ENCODE measurements at regions not wholly inside any gene's neighbourhood (a gene's known extent, or its start where the extent isn't known, plus 50 kb on each side); places are given as distances from the start of the nearest gene placed in this dataset.
"Not testable (repeated sequence)": the region's sequence is repeated elsewhere in the genome, so short reads cannot be mapped to it uniquely, and the experiment has no call there.

DNA sequence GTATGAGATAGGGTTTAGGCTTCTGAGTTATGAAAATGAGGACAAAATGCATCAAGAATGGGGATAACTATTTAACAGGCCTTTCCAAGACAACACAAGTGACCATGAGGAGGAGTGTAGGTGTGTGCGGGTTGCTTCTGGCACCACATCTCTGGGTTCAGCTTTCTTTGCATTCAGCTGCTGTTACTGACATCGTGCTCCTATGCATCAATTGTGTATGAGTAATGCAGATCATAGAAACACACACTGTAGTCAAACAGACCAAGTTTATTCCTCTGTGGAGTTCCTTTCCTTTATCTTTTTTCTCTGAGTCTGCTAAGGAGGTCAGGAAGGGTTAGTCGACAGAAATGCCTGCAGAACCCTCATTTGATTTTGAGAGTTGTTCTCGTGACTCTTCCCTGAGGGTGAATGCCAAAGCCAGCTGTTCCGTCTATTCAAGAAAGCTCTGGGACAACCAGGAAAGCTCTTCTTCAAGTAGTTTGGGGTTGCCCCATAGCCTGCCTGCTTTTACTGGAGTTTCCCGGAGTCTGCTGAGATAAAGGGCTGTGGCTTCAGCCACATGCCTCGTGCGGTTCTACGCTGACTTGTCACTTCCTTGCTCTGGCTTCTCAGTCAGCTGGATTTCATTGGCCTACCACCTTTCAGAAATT is 136.7 kb upstream of the TLE3 start:
- no peaks in the 10 kb centered on the region for H3K36me3 ChIP-seq
- TF ChIP-seq POLR2AphosphoS5 (IDR thresholded peaks at IDR 0.05) (no peak), POLR2A (IDR thresholded peaks at IDR 0.05; ENCODE audit: low read depth) (no peak), EP300 (IDR thresholded peaks at IDR 0.05) (no peak)
- TF ChIP-seq, protein P1, sequence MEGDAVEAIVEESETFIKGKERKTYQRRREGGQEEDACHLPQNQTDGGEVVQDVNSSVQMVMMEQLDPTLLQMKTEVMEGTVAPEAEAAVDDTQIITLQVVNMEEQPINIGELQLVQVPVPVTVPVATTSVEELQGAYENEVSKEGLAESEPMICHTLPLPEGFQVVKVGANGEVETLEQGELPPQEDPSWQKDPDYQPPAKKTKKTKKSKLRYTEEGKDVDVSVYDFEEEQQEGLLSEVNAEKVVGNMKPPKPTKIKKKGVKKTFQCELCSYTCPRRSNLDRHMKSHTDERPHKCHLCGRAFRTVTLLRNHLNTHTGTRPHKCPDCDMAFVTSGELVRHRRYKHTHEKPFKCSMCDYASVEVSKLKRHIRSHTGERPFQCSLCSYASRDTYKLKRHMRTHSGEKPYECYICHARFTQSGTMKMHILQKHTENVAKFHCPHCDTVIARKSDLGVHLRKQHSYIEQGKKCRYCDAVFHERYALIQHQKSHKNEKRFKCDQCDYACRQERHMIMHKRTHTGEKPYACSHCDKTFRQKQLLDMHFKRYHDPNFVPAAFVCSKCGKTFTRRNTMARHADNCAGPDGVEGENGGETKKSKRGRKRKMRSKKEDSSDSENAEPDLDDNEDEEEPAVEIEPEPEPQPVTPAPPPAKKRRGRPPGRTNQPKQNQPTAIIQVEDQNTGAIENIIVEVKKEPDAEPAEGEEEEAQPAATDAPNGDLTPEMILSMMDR (IDR thresholded peaks at IDR 0.05), result no peak
- no peak for DNase-seq (ENCODE audit: extremely low spot score)
- intact Hi-C loops (cut with DNase I), result no loop called here
- 79% methylated on average over 9 of the region's 9 CpGs for WGBS
- peaks cover 0 to 17% (median 9%) of the 10 kb centered on the region in 4 donors for H3K9me3 ChIP-seq
- H3K4me3 ChIP-seq, result no peak overlapping the region
- H3K27me3 ChIP-seq, result no peaks in the 10 kb centered on the region
- no peaks in the 10 kb centered on the region for H3K4me1 ChIP-seq
- no peak overlapping the region for H3K27ac ChIP-seq (replicated peaks in 1 of 4)

- intact Hi-C loops (cut with DNase I), result no loop called here
- Histone ChIP-seq H3K27ac (replicated peaks in 1 of 4) (no peak overlapping the region), H3K36me3 (no peaks in the 10 kb centered on the region), H3K9me3 (peaks cover 0 to 17% (median 9%) of the 10 kb centered on the region in 4 donors), H3K4me3 (no peak overlapping the region), H3K4me1 (no peaks in the 10 kb centered on the region), H3K27me3 (no peaks in the 10 kb centered on the region)
- DNase-seq (ENCODE audit: extremely low spot score), result no peak
- WGBS, result 41% methylated on average over 1 of the region's 1 CpG
- TF ChIP-seq, protein P1 (IDR thresholded peaks at IDR 0.05), result no peak
- no peak for TF ChIP-seq EP300 (IDR thresholded peaks at IDR 0.05)
- TF ChIP-seq POLR2A (IDR thresholded peaks at IDR 0.05; ENCODE audit: low read depth), result no peak
- TF ChIP-seq POLR2AphosphoS5 (IDR thresholded peaks at IDR 0.05), result no peak
Measured at GRCh38 chr15:70231484-70231883, 133.8 kb upstream of the TLE3 start.

- 98% methylated on average over 3 of the region's 3 CpGs for WGBS
- H3K27ac ChIP-seq (replicated peaks in 1 of 4); H3K4me3 ChIP-seq; DNase-seq (ENCODE audit: extremely low spot score); H3K4me1 ChIP-seq; intact Hi-C loops (cut with DNase I); H3K27me3 ChIP-seq; H3K36me3 ChIP-seq: not testable (repeated sequence)
- peaks cover 0 to 17% (median 9%) of the 10 kb centered on the region in 4 donors for H3K9me3 ChIP-seq
Measured at GRCh38 chr15:70227918-70228317, 130.2 kb upstream of the TLE3 start.

DNA sequence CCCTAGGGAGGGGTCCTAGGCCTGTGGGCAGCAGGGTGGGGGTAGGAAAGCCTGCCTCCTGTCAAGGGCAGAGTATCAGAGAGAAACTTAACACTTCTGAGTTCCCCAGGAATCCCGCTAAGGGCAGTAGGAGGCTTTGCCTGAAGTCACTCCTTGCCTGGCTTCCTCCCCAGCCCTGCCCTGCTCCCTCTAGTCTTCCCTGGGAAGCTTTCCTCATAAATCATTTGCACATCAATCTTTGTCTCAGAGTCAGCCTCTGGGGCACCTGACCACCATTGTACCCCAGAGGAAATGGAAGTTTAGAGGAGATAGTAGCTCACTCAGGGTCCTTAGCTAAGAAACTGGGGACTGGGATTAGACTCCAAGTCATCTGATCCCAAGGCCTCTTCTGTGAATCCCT is 129.4 kb upstream of the TLE3 start:
- Histone ChIP-seq H3K27ac (replicated peaks in 1 of 4) (no peak overlapping the region), H3K4me3 (no peak overlapping the region), H3K9me3 (peaks cover 0 to 13% (median 6%) of the 10 kb centered on the region in 4 donors), H3K36me3 (no peaks in the 10 kb centered on the region), H3K27me3 (no peaks in the 10 kb centered on the region), H3K4me1 (peaks cover 0 to 9% (median 3%) of the 10 kb centered on the region in 4 donors)
- TF ChIP-seq POLR2A (IDR thresholded peaks at IDR 0.05; ENCODE audit: low read depth), result no peak
- no peak for TF ChIP-seq POLR2AphosphoS5 (IDR thresholded peaks at IDR 0.05)
- TF ChIP-seq, protein P1 (IDR thresholded peaks at IDR 0.05), result no peak
- no peak for DNase-seq (ENCODE audit: extremely low spot score)
- WGBS, result 100% methylated on average over 1 of the region's 1 CpG
- intact Hi-C loops (cut with DNase I), result no loop called here

DNA sequence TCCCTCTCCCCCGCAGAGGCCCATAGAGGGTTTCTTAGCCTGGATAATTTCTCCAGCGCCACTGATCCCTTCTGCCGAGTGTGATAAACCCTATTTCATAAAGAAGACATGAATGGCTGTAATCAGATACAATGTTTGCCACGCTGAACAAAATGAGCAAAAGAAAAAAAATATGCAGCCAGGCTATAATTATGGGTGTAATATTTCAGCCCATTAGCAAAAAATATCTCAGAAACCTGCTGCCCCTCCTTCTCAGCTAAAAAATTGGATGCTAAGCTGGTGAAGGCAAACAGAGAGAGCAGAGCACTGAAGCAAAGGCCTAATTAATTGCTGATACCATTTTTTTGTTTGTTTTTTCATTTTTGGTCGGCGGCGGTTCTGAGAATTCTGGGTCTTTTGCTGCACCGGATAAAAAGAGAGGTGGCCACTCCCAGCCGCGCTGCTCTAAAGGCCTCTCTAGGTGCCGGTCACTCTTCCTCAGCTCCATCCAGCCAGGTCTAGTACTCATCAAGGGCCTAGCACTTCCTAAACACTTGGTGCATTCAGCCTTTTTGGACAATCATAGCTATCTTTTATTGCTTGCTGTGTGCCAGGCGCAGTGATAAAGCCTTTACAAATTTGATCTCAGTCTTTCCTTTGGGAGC is 128.7 kb upstream of the TLE3 start:
- H3K36me3 ChIP-seq, result no peaks in the 10 kb centered on the region
- H3K9me3 ChIP-seq, result peaks cover 0 to 6% (median under 1%) of the 10 kb centered on the region in 4 donors
- 95% methylated on average over 12 of the region's 12 CpGs for WGBS
- no peak overlapping the region for H3K27ac ChIP-seq (replicated peaks in 1 of 4)
- no peak overlapping the region for H3K4me3 ChIP-seq
- DNase-seq (ENCODE audit: extremely low spot score), result no peak
- no peaks in the 10 kb centered on the region for H3K27me3 ChIP-seq
- peaks cover 0 to 9% (median 3%) of the 10 kb centered on the region in 4 donors for H3K4me1 ChIP-seq
- intact Hi-C loops (cut with DNase I), result no loop called here
- TF ChIP-seq POLR2A (IDR thresholded peaks at IDR 0.05; ENCODE audit: low read depth), result no peak
- TF ChIP-seq POLR2AphosphoS5 (IDR thresholded peaks at IDR 0.05), result no peak
- TF ChIP-seq, protein P1 (IDR thresholded peaks at IDR 0.05), result no peak
- TF ChIP-seq EP300 (IDR thresholded peaks at IDR 0.05), result no peak
